Liver (tissue), 8 donors: ENCODE measurements at regions not wholly inside any gene's neighbourhood (a gene's known extent, or its start where the extent isn't known, plus 50 kb on each side); places are given as distances from the start of the nearest gene placed in this dataset.

ENCODE experiments used
- DNase-seq: peaks from one replicate; pipeline ENCODE4 v3.0.0-alpha.2; 2017; ENCODE audit warnings: low spot score
- H3K27ac ChIP-seq, 2 donors: one replicate each; pipeline ENCODE4 v1.7.0; 2013; ENCODE audit warnings: inconsistent platforms in 2 of 2, low read length in 2 of 2, control low read depth in 1 of 2, low read depth in 1 of 2, mild to moderate bottlenecking in 1 of 2
- H3K27me3 ChIP-seq, 4 donors: one replicate each; pipeline versions ENCODE4 v1.6.1 to v1.7.0; 2013; ENCODE audit warnings: low read length in 3 of 4, inconsistent platforms in 1 of 4, mild to moderate bottlenecking in 1 of 4, moderate library complexity in 1 of 4; ENCODE audit not compliant: control insufficient read depth in 4 of 4, insufficient read depth in 4 of 4
- H3K36me3 ChIP-seq, 4 donors: one replicate each; pipeline versions ENCODE4 v1.6.1 to v1.7.0; 2013; ENCODE audit warnings: low read length in 3 of 4, mild to moderate bottlenecking in 3 of 4, low read depth in 1 of 4, moderate library complexity in 1 of 4; ENCODE audit not compliant: control insufficient read depth in 4 of 4, insufficient read depth in 3 of 4
- H3K4me1 ChIP-seq, 4 donors: one replicate each; pipeline versions ENCODE4 v1.6.1 to v1.7.0; 2013; ENCODE audit warnings: low read length in 3 of 4, mild to moderate bottlenecking in 3 of 4, moderate library complexity in 1 of 4; ENCODE audit not compliant: control insufficient read depth in 4 of 4, insufficient read depth in 4 of 4
- H3K4me3 ChIP-seq, 3 donors: one replicate each; pipeline versions ENCODE4 v1.6.1 to v1.7.0; 2013; ENCODE audit warnings: low read length in 3 of 3, control low read depth in 1 of 3, low read depth in 1 of 3, mild to moderate bottlenecking in 1 of 3
- H3K9ac ChIP-seq, 2 donors: one replicate each; pipeline ENCODE4 v1.7.0; 2013; ENCODE audit warnings: low read length in 2 of 2, mild to moderate bottlenecking in 2 of 2, moderate library complexity in 2 of 2, control low read depth in 1 of 2, low read depth in 1 of 2
- H3K9me3 ChIP-seq, 4 donors: one replicate each; pipeline versions ENCODE4 v1.6.1 to v1.7.0; 2013; ENCODE audit warnings: low read length in 3 of 4; ENCODE audit not compliant: control insufficient read depth in 4 of 4
- ATF3 ChIP-seq: IDR thresholded peaks from 2 replicates; pipeline ENCODE4 v1.6.1; 2016; ENCODE audit warnings: antibody characterized with exemption
- CTCF ChIP-seq: fragments of 150-350 bp; IDR thresholded peaks from 2 replicates; pipeline ENCODE4 v1.5.1; 2017; ENCODE audit warnings: improper control_type of control experiment, low read depth, low read length; ENCODE audit not compliant: missing input control
- EGR1 ChIP-seq, 2 donors: IDR thresholded peaks; 2 replicates each; pipeline ENCODE4 v1.6.1; 2016 to 2018; ENCODE audit warnings: antibody characterized with exemption in 2 of 2, low read depth in 2 of 2
- FOXA1 ChIP-seq: IDR thresholded peaks from 2 replicates; pipeline ENCODE4 v1.6.1; 2016; ENCODE audit warnings: antibody characterized with exemption
- FOXA2 ChIP-seq: IDR thresholded peaks from 2 replicates; pipeline ENCODE4 v1.6.1; 2016; ENCODE audit warnings: antibody characterized with exemption
- GABPA ChIP-seq, 2 donors: IDR thresholded peaks in 1 of 2; conservative IDR thresholded peaks in 1 of 2; 2 replicates each; pipeline ENCODE4 v1.6.1; 2016; ENCODE audit warnings: antibody characterized with exemption in 2 of 2, mild to moderate bottlenecking in 1 of 2, moderate library complexity in 1 of 2
- HNF4A ChIP-seq, 2 donors: conservative IDR thresholded peaks; 2 replicates each; pipeline ENCODE4 v1.6.1; 2016; ENCODE audit warnings: antibody characterized with exemption in 2 of 2, mild to moderate bottlenecking in 2 of 2
- HNF4G ChIP-seq: IDR thresholded peaks from 2 replicates; pipeline ENCODE4 v1.6.1; 2016; ENCODE audit warnings: antibody characterized with exemption
- MAX ChIP-seq: IDR thresholded peaks from 2 replicates; pipeline ENCODE4 v1.6.1; 2016; ENCODE audit warnings: antibody characterized with exemption
- NR2F2 ChIP-seq: IDR thresholded peaks from 2 replicates; pipeline ENCODE4 v1.6.1; 2016; ENCODE audit warnings: antibody characterized with exemption
- RAD21 ChIP-seq, 2 donors: IDR thresholded peaks; 2 replicates each; pipeline ENCODE4 v1.6.1; 2016; ENCODE audit warnings: antibody characterized with exemption in 2 of 2, mild to moderate bottlenecking in 2 of 2
- SP1 ChIP-seq: IDR thresholded peaks from 2 replicates; pipeline ENCODE4 v1.6.1; 2018; ENCODE audit warnings: antibody characterized with exemption, mild to moderate bottlenecking
- TAF1 ChIP-seq: conservative IDR thresholded peaks from 2 replicates; pipeline ENCODE4 v1.6.1; 2016; ENCODE audit warnings: antibody characterized with exemption, mild to moderate bottlenecking
- YY1 ChIP-seq: IDR thresholded peaks from 2 replicates; pipeline ENCODE4 v1.6.1; 2016; ENCODE audit warnings: antibody characterized with exemption, mild to moderate bottlenecking
- WGBS: extraction: QIAGEN DNeasy Blood & Tissue Kit; methylation state at CpG from one replicate; pipeline ENCODE4 v1.1.7; 2013; 5-methylcytosine and 5-hydroxymethylcytosine counted together
- TF ChIP-seq, protein P1 (sequence below): IDR thresholded peaks from 2 replicates; pipeline ENCODE4 v1.6.1; 2016; ENCODE audit warnings: antibody characterized with exemption
- TF ChIP-seq, protein P2 (sequence below): IDR thresholded peaks from 2 replicates; pipeline ENCODE4 v1.6.1; 2016; ENCODE audit warnings: antibody characterized with exemption, mild to moderate bottlenecking
- donor health status: healthy.
- donor health status: healthy.
- donor health status: healthy.
- donor health status: healthy.
- donor health status: healthy.

DNA sequence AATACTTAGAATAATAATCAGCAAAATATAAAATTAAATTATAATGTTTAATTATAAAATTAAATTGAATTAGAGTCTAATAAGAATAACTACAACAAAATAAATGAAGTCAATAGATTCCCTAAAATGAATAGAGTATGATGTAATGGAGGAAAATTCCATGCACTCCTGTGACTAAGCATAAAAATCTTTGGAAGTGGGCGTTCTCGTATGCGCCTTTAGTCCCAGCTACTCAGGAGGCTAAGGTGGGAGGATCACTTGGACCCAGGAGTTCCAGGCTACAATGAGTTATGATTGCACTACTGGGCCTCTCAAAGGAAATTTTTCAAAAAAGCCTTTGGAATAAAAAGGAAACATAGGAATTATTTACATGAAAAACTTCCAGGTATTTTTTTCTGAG lies 955.4 kb upstream of the POU3F3 start:
- WGBS = 96% methylated on average over 3 of the region's 3 CpGs
- no peak overlapping the region for H3K4me3 ChIP-seq

DNA sequence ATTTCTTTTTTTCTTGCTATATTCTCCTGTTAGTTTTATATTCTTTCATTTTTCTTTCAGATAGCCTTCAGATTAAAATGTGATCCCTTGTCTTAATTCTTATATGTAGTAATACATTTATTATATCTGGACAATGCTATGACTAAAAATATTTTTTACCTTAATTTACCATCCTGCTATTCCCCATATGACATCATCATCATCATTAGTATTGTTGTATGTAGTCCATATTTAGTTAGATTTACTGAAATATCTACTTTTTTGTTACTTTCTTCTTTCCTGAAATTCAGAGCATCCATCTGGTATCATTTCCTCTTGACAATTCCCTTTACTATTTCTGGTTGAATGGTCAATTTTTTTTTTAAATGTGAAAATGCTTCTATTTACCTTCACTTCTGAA lies 951.6 kb upstream of the POU3F3 start:
- TF ChIP-seq, protein P1, sequence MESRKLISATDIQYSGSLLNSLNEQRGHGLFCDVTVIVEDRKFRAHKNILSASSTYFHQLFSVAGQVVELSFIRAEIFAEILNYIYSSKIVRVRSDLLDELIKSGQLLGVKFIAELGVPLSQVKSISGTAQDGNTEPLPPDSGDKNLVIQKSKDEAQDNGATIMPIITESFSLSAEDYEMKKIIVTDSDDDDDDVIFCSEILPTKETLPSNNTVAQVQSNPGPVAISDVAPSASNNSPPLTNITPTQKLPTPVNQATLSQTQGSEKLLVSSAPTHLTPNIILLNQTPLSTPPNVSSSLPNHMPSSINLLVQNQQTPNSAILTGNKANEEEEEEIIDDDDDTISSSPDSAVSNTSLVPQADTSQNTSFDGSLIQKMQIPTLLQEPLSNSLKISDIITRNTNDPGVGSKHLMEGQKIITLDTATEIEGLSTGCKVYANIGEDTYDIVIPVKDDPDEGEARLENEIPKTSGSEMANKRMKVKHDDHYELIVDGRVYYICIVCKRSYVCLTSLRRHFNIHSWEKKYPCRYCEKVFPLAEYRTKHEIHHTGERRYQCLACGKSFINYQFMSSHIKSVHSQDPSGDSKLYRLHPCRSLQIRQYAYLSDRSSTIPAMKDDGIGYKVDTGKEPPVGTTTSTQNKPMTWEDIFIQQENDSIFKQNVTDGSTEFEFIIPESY = no peak
- TF ChIP-seq FOXA2 (no peak), SP1 (no peak), TAF1 (no peak), MAX (no peak), YY1 (no peak), CTCF (no peak), ATF3 (no peak), GABPA (IDR thresholded peaks at IDR 0.05 in 1 of 2, conservative IDR thresholded peaks at IDR 0.05 in 1 of 2) (no peak), RAD21 (IDR thresholded peaks at IDR 0.05) (no peak), FOXA1 (no peak), HNF4A (conservative IDR thresholded peaks at IDR 0.05) (no peak), HNF4G (no peak), NR2F2 (no peak)
- TF ChIP-seq, protein P2, sequence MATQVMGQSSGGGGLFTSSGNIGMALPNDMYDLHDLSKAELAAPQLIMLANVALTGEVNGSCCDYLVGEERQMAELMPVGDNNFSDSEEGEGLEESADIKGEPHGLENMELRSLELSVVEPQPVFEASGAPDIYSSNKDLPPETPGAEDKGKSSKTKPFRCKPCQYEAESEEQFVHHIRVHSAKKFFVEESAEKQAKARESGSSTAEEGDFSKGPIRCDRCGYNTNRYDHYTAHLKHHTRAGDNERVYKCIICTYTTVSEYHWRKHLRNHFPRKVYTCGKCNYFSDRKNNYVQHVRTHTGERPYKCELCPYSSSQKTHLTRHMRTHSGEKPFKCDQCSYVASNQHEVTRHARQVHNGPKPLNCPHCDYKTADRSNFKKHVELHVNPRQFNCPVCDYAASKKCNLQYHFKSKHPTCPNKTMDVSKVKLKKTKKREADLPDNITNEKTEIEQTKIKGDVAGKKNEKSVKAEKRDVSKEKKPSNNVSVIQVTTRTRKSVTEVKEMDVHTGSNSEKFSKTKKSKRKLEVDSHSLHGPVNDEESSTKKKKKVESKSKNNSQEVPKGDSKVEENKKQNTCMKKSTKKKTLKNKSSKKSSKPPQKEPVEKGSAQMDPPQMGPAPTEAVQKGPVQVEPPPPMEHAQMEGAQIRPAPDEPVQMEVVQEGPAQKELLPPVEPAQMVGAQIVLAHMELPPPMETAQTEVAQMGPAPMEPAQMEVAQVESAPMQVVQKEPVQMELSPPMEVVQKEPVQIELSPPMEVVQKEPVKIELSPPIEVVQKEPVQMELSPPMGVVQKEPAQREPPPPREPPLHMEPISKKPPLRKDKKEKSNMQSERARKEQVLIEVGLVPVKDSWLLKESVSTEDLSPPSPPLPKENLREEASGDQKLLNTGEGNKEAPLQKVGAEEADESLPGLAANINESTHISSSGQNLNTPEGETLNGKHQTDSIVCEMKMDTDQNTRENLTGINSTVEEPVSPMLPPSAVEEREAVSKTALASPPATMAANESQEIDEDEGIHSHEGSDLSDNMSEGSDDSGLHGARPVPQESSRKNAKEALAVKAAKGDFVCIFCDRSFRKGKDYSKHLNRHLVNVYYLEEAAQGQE = no peak
- Histone ChIP-seq H3K27me3 (no peaks in the 10 kb centered on the region), H3K36me3 (no peaks in the 10 kb centered on the region), H3K9ac (no peak overlapping the region), H3K4me3 (no peak overlapping the region), H3K4me1 (no peaks in the 10 kb centered on the region), H3K9me3 (no peaks in the 10 kb centered on the region), H3K27ac (no peak overlapping the region)
- no peak for DNase-seq

More for the DNA sequence above, 955.4 kb upstream of the POU3F3 start:
- Histone ChIP-seq H3K36me3 (no peaks in the 10 kb centered on the region), H3K4me1 (no peaks in the 10 kb centered on the region), H3K9ac (no peak overlapping the region), H3K27me3 (no peaks in the 10 kb centered on the region), H3K27ac (no peak overlapping the region), H3K9me3 (no peaks in the 10 kb centered on the region)
- no peak for DNase-seq
- TF ChIP-seq EGR1 (IDR thresholded peaks at IDR 0.05; ENCODE audit: low read depth in 2 of 2) (no peak), CTCF (no peak), TAF1 (no peak)
- TF ChIP-seq, protein P1 = no peak
